Loucy (cell line): ENCODE measurements at regions not wholly inside any gene's neighbourhood (a gene's known extent, or its start where the extent isn't known, plus 50 kb on each side); places are given as distances from the start of the nearest gene placed in this dataset.

ENCODE experiments used
- CTCF ChIP-seq: fragments of 200-600 bp; sonication (generic); conservative IDR thresholded peaks from 2 replicates; pipeline ENCODE4 v1.5.1; 2014; ENCODE audit warnings: mild to moderate bottlenecking, antibody characterized with exemption, low read length
- EZH2phosphoT487 ChIP-seq: fragments of 200-600 bp; IDR thresholded peaks from 2 replicates; pipeline ENCODE4 v1.6.1; 2018; ENCODE audit warnings: antibody characterized with exemption, mild to moderate bottlenecking, moderate library complexity, borderline replicate concordance

- TF ChIP-seq EZH2phosphoT487 (no peak), CTCF (no peak)
Observed at GRCh38 chr4:130479020-130479419, 1383.1 kb downstream of the C4orf33 start.
